ENCODE measurements at regions not wholly inside any gene's neighbourhood (a gene's known extent, or its start where the extent isn't known, plus 50 kb on each side); places are given as distances from the start of the nearest gene placed in this dataset.

GRCh38 chr22:27090611-27091011 lies 433.2 kb downstream of the MIAT start:
- H3K4me1 ChIP-seq (ENCODE audit: low read depth) = no peaks in the 10 kb centered on the region
- H3K36me3 ChIP-seq = no peaks in the 10 kb centered on the region
- no peak overlapping the region for H3K27ac ChIP-seq
- H3K4me3 ChIP-seq = no peak overlapping the region
- H3K27me3 ChIP-seq = peaks cover 15% of the 10 kb centered on the region
- no peaks in the 10 kb centered on the region for H3K9me3 ChIP-seq (ENCODE audit: low read depth)
- DNase-seq (ENCODE audit: low read depth in 1 of 2, low spot score in 1 of 2) = no peak
- no peak for TF ChIP-seq CTCF (IDR thresholded peaks at IDR 0.05; ENCODE audit: low read depth, low read length)

GRCh38 chr22:27093422-27093821 lies 436.0 kb downstream of the MIAT start:
- H3K36me3 ChIP-seq = no peaks in the 10 kb centered on the region
- DNase-seq (ENCODE audit: low read depth in 1 of 2, low spot score in 1 of 2) = no peak
- H3K4me1 ChIP-seq (ENCODE audit: low read depth) = no peaks in the 10 kb centered on the region
- no peaks in the 10 kb centered on the region for H3K9me3 ChIP-seq (ENCODE audit: low read depth)
- no peak for TF ChIP-seq CTCF (IDR thresholded peaks at IDR 0.05; ENCODE audit: low read depth, low read length)
- no peak overlapping the region for H3K27ac ChIP-seq
- H3K27me3 ChIP-seq = peaks cover 20% of the 10 kb centered on the region
- H3K4me3 ChIP-seq = no peak overlapping the region

- no peak for TF ChIP-seq CTCF (IDR thresholded peaks at IDR 0.05; ENCODE audit: low read depth, low read length)
- Histone ChIP-seq H3K4me1 (ENCODE audit: low read depth) (no peaks in the 10 kb centered on the region), H3K4me3 (no peak overlapping the region), H3K27ac (no peak overlapping the region), H3K27me3 (peaks cover 20% of the 10 kb centered on the region), H3K9me3 (ENCODE audit: low read depth) (no peaks in the 10 kb centered on the region), H3K36me3 (no peaks in the 10 kb centered on the region)
- peak in 1 of 2 donors; percentile 48 for DNase-seq (ENCODE audit: low read depth in 1 of 2, low spot score in 1 of 2)
Measured at GRCh38 chr22:27094633-27095308, 437.4 kb downstream of the MIAT start.

- Histone ChIP-seq H3K27ac (no peak overlapping the region), H3K4me1 (ENCODE audit: low read depth) (no peaks in the 10 kb centered on the region), H3K9me3 (ENCODE audit: low read depth) (no peaks in the 10 kb centered on the region), H3K4me3 (no peak overlapping the region), H3K27me3 (peaks cover 18% of the 10 kb centered on the region), H3K36me3 (no peaks in the 10 kb centered on the region)
- DNase-seq (ENCODE audit: low read depth in 1 of 2, low spot score in 1 of 2) = no peak
- TF ChIP-seq CTCF (IDR thresholded peaks at IDR 0.05; ENCODE audit: low read depth, low read length) = no peak
Measured at GRCh38 chr22:27097506-27097905, 440.1 kb downstream of the MIAT start.

GRCh38 chr22:27097933-27098332 lies 440.5 kb downstream of the MIAT start:
- no peaks in the 10 kb centered on the region for H3K4me1 ChIP-seq (ENCODE audit: low read depth)
- no peak for DNase-seq (ENCODE audit: low read depth in 1 of 2, low spot score in 1 of 2)
- no peak overlapping the region for H3K27ac ChIP-seq
- H3K27me3 ChIP-seq = peaks cover 22% of the 10 kb centered on the region
- H3K9me3 ChIP-seq (ENCODE audit: low read depth) = no peaks in the 10 kb centered on the region
- no peak for TF ChIP-seq CTCF (IDR thresholded peaks at IDR 0.05; ENCODE audit: low read depth, low read length)
- H3K4me3 ChIP-seq = no peak overlapping the region
- no peaks in the 10 kb centered on the region for H3K36me3 ChIP-seq

Data from cardiac muscle cell (in vitro differentiated cells and primary cell).